Osteoblast (primary cell): ENCODE measurements at regions not wholly inside any gene's neighbourhood (a gene's known extent, or its start where the extent isn't known, plus 50 kb on each side); places are given as distances from the start of the nearest gene placed in this dataset.
"Not testable (repeated sequence)": the region's sequence is repeated elsewhere in the genome, so short reads cannot be mapped to it uniquely, and the experiment has no call there.

Experiments
- DNase-seq: peaks from one replicate; pipeline ENCODE4 v3.0.0; 2011; ENCODE audit warnings: low spot score, mixed read lengths; ENCODE audit not compliant: insufficient read length; ENCODE audit errors: missing footprints
- H2AFZ ChIP-seq: 2 replicates; pipeline ENCODE4 v1.6.0; 2011; ENCODE audit warnings: mild to moderate bottlenecking, low read length
- H3K27ac ChIP-seq: 2 replicates; pipeline ENCODE4 v1.5.1; 2011; ENCODE audit warnings: mild to moderate bottlenecking, low read depth, low read length, moderate library complexity
- H3K27me3 ChIP-seq: 2 replicates; pipeline ENCODE4 v1.6.0; 2012; ENCODE audit warnings: mild to moderate bottlenecking, control low read depth, inconsistent platforms, low read length, moderate library complexity; ENCODE audit not compliant: insufficient read depth
- H3K36me3 ChIP-seq: 2 replicates; pipeline ENCODE4 v1.5.1; 2011; ENCODE audit warnings: mild to moderate bottlenecking, low read length, control low read depth, moderate library complexity; ENCODE audit not compliant: insufficient read depth
- H3K4me1 ChIP-seq: 2 replicates; pipeline ENCODE4 v1.5.1; 2011; ENCODE audit warnings: mild to moderate bottlenecking, low read length, control low read depth, moderate library complexity; ENCODE audit not compliant: insufficient read depth
- H3K4me2 ChIP-seq: 2 replicates; pipeline ENCODE4 v1.6.0; 2011; ENCODE audit warnings: mild to moderate bottlenecking, low read length; ENCODE audit not compliant: insufficient read depth
- H3K4me3 ChIP-seq: fragments of 200-600 bp; sonication (generic); 3 replicates; pipeline ENCODE4 v1.5.1; 2012; ENCODE audit warnings: mild to moderate bottlenecking, low read length, inconsistent platforms; ENCODE audit not compliant: insufficient read depth
- H3K79me2 ChIP-seq: 2 replicates; pipeline ENCODE4 v1.6.0; 2012; ENCODE audit warnings: mild to moderate bottlenecking, low read length, control low read depth, inconsistent platforms; ENCODE audit not compliant: insufficient read depth
- H3K9me3 ChIP-seq: 2 replicates; pipeline ENCODE4 v1.5.1; 2011; ENCODE audit warnings: low read depth, low read length, control low read depth
- H4K20me1 ChIP-seq: 2 replicates; pipeline ENCODE4 v1.6.0; 2012; ENCODE audit warnings: mild to moderate bottlenecking, low read length, control low read depth; ENCODE audit not compliant: insufficient read depth
- TF ChIP-seq, protein P1 (sequence below): IDR thresholded peaks from 2 replicates; pipeline ENCODE4 v1.5.1; 2011; ENCODE audit warnings: mild to moderate bottlenecking, low read depth, low read length, moderate library complexity; ENCODE audit errors: extremely low read depth

DNA sequence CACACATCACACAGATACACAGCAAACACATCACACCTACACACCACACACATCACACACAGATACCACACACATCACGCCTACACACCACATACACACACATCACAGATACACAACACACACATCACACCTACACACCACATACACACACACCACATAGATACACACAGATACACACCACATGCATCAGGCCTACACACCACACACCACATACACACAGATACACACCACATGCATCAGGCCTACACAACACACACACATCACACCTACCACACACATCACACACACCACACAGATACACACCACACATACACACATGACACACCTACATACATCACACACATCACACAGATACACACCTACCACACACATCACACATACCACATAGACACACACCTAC, 158.8 kb downstream of the NDUFA10 start:
- Histone ChIP-seq H3K4me1 (no peaks in the 10 kb centered on the region), H3K4me3 (no peak overlapping the region), H3K36me3 (no peaks in the 10 kb centered on the region), H3K27me3 (no peaks in the 10 kb centered on the region), H3K4me2 (no peak overlapping the region), H3K9me3 (peaks cover 5% of the 10 kb centered on the region), H3K27ac (no peak overlapping the region), H4K20me1 (no peaks in the 10 kb centered on the region), H3K79me2 (no peaks in the 10 kb centered on the region), H2AFZ (no peak overlapping the region)
- DNase-seq = no peak
- TF ChIP-seq, protein P1, sequence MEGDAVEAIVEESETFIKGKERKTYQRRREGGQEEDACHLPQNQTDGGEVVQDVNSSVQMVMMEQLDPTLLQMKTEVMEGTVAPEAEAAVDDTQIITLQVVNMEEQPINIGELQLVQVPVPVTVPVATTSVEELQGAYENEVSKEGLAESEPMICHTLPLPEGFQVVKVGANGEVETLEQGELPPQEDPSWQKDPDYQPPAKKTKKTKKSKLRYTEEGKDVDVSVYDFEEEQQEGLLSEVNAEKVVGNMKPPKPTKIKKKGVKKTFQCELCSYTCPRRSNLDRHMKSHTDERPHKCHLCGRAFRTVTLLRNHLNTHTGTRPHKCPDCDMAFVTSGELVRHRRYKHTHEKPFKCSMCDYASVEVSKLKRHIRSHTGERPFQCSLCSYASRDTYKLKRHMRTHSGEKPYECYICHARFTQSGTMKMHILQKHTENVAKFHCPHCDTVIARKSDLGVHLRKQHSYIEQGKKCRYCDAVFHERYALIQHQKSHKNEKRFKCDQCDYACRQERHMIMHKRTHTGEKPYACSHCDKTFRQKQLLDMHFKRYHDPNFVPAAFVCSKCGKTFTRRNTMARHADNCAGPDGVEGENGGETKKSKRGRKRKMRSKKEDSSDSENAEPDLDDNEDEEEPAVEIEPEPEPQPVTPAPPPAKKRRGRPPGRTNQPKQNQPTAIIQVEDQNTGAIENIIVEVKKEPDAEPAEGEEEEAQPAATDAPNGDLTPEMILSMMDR = no peak

DNA sequence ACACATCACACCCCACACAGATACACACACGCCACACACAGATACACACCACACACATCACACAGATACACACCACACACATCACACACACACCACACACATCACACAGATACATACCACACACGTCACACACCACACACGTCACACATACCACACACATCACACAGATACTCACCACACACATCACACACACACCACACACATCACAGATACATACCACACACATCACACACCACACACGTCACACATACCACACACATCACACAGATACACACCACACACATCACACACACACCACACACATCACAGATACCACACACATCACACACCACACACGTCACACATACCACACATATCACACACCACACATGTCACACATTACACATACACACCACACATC, 159.3 kb downstream of the NDUFA10 start:
- H3K9me3 ChIP-seq, H3K27ac ChIP-seq, H3K4me3 ChIP-seq, H3K27me3 ChIP-seq, H3K79me2 ChIP-seq, H4K20me1 ChIP-seq, H2AFZ ChIP-seq, DNase-seq, H3K36me3 ChIP-seq, H3K4me2 ChIP-seq, H3K4me1 ChIP-seq: not testable (repeated sequence)

DNA sequence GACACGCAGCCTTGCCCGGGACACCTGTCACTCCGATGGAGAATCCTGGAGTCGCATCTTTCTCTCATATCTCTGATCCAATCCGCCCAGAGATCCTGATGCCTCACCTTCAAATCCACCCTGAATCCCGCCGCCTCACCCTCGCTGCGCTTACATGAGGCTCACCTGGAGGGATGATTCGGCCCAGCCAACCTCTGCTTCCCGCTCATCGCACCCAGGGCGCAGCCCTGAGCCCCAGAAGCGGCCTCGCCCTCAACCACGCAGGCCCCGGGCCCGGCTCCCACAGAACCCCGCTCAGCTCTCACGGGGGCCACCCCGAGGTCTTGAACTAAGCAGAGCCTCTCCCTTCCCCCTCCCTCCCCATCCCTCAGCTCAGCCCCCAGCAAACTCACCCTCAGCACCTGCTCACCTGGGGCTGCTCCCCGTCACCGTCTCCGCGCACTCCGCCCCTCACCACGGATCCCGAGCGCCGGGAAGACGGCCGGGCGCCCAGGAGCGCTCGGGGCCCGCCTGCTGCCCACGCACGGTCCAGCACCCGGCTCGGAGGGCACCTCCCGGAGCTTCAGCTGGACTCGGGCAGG, 160.0 kb downstream of the NDUFA10 start:
- Histone ChIP-seq H3K79me2 (no peaks in the 10 kb centered on the region), H3K36me3 (no peaks in the 10 kb centered on the region), H3K4me1 (no peaks in the 10 kb centered on the region), H3K27ac (no peak overlapping the region), H3K9me3 (peaks cover 5% of the 10 kb centered on the region), H2AFZ (no peak overlapping the region), H4K20me1 (no peaks in the 10 kb centered on the region), H3K27me3 (no peaks in the 10 kb centered on the region), H3K4me3 (no peak overlapping the region), H3K4me2 (no peak overlapping the region)
- TF ChIP-seq, protein P1 = no peak
- DNase-seq = no peak

DNA sequence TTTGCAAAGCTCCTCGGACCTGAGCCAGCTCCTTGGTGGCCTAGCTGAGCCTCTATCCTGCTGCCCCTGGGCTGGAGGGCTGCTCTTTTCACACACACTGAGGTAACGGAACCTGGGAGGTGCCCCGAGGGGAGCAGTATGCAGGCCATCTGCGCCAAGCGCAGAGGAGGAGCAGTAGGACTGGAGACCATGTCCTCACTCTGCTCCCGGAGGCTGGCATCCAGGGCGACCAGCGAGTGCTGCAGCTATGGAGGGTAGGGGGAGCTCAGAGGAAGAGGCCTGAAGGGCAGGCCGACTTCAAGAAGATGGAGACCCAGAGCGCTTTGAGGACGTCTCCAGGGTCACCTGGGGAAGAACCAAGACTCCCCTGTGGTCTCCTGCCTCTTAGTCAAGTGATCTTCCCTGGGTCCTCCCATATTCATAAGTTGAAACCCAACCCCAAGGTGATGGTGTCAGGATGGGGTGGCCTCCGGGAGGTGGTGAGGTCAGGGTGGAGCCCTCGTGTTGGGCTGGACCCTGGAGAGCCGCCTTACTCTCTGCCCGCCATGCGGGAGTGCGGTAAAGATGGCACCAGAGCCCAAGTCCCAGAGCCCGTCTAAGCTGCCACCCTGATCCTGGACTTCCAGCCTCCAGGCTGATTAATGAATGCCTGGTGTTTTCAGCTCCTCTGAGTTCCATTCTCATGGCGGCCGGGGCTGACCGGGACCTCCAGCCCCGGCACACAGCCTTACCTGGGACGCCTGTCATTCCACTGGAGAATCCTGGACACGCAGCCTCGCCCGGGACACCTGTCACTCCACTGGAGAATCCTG, 160.7 kb downstream of the NDUFA10 start:
- DNase-seq = no peak
- no peak overlapping the region for H3K27ac ChIP-seq
- H3K79me2 ChIP-seq = no peaks in the 10 kb centered on the region
- no peaks in the 10 kb centered on the region for H3K4me1 ChIP-seq
- TF ChIP-seq, protein P1 = no peak
- no peak overlapping the region for H3K4me2 ChIP-seq
- peaks cover 5% of the 10 kb centered on the region for H3K9me3 ChIP-seq
- H3K36me3 ChIP-seq = no peaks in the 10 kb centered on the region
- H3K4me3 ChIP-seq = no peak overlapping the region
- no peak overlapping the region for H2AFZ ChIP-seq
- H4K20me1 ChIP-seq = no peaks in the 10 kb centered on the region
- no peaks in the 10 kb centered on the region for H3K27me3 ChIP-seq
